ENCODE measurements at regions not wholly inside any gene's neighbourhood (a gene's known extent, or its start where the extent isn't known, plus 50 kb on each side); places are given as distances from the start of the nearest gene placed in this dataset.

DNA sequence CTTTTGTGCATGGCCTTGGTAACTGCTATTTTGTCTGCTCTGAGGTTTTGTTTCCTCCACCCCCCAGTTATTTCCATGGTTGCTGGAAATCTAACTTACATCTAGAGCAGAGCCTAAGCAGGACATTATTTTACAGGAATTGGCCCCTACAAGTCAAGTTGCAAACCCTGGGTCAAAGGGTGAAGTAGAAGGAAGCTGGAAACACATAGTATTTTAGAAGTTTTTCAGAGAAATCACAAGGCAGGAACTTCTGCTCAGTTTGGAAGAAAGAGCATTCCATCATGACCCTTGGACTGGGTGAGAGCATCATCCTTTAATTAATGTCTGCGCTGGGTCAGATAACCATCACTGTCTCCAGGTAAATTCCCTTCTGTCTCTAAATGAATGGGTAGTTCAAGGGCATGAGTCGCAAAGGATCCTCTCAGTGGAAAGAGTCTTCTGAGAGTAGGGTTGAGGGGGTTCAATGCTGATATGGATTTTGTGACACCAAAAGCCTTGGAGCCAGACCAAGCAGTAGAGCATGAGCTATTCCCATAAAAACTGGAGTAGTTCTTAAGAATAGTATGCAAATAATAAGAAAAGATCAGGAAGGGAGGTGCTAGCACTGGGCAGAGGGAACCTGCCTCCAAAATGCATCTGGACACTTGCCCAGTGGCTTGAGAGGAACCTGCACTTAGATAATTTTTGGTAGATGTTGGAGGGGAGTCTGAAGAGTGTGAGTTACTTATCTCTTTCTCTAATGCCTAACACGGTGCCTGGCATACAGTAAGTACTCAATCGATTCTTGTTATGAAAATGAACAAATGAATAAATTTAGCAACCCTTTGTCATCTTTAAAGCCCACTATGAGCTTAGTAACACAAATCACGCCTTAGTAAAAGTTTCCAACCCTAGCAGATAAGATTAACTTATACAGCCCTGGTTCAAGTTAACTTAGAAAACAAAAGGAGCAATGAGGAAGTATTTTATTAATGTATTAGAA lies 160.6 kb upstream of the ADO start:
- intact Hi-C loops (cut with micrococcal nuclease; ENCODE audit: unreplicated experiment): no loop called here

DNA sequence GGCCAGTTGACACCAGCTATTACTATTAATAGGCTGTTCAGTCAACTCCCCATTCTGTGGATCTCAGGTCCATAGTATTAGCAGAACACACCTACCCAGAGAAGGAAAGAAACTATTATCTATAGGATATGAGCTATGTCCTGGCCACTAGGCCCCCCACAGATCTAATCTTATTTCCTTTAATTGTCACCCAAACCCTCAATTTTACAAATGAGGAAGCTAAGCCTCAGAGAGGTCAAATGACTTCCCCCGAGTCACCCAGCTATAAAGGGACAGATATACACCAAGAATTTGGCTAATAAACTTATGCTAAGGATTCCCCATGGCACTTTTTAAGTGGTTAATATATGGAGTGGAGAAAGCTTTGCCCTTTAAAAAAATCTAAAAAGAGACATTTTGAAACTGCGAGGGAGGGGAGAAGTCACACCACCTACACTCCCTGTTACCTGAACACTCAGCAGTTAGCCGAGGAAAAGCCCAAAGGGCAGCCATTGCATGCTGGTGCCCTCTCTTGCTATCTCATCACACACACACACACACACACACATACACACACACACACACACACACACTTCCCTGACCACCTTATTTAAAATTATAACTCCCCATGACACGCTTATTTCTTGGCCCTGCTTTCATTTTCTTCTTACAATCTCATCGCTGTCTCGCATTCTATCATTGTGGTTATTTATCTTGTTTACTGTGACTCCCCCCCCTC lies 157.0 kb upstream of the ADO start:
- CTCF ChIA-PET: interaction anchor here (0.7 kb wide), 1 partner anchor 459 kb away, joined by 4 read pairs; no protein-coding TSS in a partner anchor
- TF ChIP-seq, protein P1, sequence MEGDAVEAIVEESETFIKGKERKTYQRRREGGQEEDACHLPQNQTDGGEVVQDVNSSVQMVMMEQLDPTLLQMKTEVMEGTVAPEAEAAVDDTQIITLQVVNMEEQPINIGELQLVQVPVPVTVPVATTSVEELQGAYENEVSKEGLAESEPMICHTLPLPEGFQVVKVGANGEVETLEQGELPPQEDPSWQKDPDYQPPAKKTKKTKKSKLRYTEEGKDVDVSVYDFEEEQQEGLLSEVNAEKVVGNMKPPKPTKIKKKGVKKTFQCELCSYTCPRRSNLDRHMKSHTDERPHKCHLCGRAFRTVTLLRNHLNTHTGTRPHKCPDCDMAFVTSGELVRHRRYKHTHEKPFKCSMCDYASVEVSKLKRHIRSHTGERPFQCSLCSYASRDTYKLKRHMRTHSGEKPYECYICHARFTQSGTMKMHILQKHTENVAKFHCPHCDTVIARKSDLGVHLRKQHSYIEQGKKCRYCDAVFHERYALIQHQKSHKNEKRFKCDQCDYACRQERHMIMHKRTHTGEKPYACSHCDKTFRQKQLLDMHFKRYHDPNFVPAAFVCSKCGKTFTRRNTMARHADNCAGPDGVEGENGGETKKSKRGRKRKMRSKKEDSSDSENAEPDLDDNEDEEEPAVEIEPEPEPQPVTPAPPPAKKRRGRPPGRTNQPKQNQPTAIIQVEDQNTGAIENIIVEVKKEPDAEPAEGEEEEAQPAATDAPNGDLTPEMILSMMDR (IDR thresholded peaks at IDR 0.05; ENCODE audit: unreplicated experiment): no peak
- Mint-ChIP-seq H3K9me3 (ENCODE audit: low read depth, unreplicated experiment) (no peaks in the 10 kb centered on the region), H3K4me1 (ENCODE audit: low read depth, unreplicated experiment) (no peaks in the 10 kb centered on the region), H3K4me3 (ENCODE audit: low read depth, unreplicated experiment) (no peak overlapping the region), H3K27ac (ENCODE audit: unreplicated experiment) (no peak overlapping the region), H3K36me3 (ENCODE audit: insufficient read depth, unreplicated experiment) (no peaks in the 10 kb centered on the region), H3K27me3 (ENCODE audit: unreplicated experiment) (no peaks in the 10 kb centered on the region)
- BruUV-seq (replicated peaks): no TSS peak
- intact Hi-C loops (cut with micrococcal nuclease; ENCODE audit: unreplicated experiment): no loop called here
- DNase-seq: no peak

More for the DNA sequence above, 160.6 kb upstream of the ADO start:
- Mint-ChIP-seq H3K4me3 (ENCODE audit: low read depth, unreplicated experiment) (no peak overlapping the region), H3K27me3 (ENCODE audit: unreplicated experiment) (no peaks in the 10 kb centered on the region), H3K36me3 (ENCODE audit: insufficient read depth, unreplicated experiment) (no peaks in the 10 kb centered on the region), H3K4me1 (ENCODE audit: low read depth, unreplicated experiment) (no peaks in the 10 kb centered on the region), H3K9me3 (ENCODE audit: low read depth, unreplicated experiment) (no peaks in the 10 kb centered on the region), H3K27ac (ENCODE audit: unreplicated experiment) (no peak overlapping the region)
- DNase-seq: no peak
- CTCF ChIA-PET: no interaction called here
- BruUV-seq (replicated peaks): no TSS peak
- TF ChIP-seq, protein P1 (IDR thresholded peaks at IDR 0.05; ENCODE audit: unreplicated experiment): no peak

DNA sequence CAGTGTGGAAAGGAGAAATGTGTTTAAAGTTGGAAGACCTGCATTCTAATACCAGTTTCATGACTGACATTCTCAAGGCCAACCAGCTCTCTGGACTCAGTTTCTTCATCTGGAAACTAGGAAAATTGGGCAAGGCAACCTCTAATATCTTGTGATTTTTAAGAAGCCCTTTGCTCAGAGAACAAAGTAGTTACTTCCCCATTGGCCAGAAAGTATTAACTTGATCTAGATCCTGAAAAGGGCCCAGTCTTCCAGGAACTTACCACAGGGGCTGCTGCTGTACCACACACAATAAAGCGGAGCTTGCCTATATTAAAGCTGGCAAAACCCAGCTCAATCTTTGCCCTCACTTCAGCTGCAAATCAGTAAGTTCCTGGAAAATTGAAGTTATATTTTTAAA lies 155.6 kb upstream of the ADO start:
- Mint-ChIP-seq H3K27me3 (ENCODE audit: unreplicated experiment) (no peaks in the 10 kb centered on the region), H3K36me3 (ENCODE audit: insufficient read depth, unreplicated experiment) (no peaks in the 10 kb centered on the region), H3K27ac (ENCODE audit: unreplicated experiment) (no peak overlapping the region), H3K9me3 (ENCODE audit: low read depth, unreplicated experiment) (no peaks in the 10 kb centered on the region), H3K4me3 (ENCODE audit: low read depth, unreplicated experiment) (no peak overlapping the region), H3K4me1 (ENCODE audit: low read depth, unreplicated experiment) (no peaks in the 10 kb centered on the region)
- DNase-seq: no peak
- TF ChIP-seq, protein P1 (IDR thresholded peaks at IDR 0.05; ENCODE audit: unreplicated experiment): no peak
- intact Hi-C loops (cut with micrococcal nuclease; ENCODE audit: unreplicated experiment): no loop called here
- BruUV-seq (replicated peaks): no TSS peak
- CTCF ChIA-PET: no interaction called here

DNA sequence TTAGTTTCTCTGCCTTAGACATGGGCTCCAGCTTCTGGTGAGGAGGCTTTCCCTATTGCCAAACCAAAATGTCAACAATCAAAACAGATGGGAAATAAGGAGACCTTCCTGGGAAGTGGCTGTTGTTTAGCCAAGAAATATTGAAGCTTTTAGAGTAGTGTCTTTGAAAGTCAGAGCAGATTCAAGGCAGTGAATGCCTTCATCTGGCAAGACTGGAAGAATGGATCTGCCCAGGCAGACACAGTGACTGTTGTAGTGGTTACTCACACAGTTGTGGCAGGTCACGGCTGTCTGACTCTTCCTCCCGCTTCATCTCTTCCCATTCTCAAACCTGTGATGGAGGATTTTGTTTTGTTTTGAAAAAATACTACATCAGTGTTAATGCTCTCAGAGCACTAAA lies 154.1 kb upstream of the ADO start:
- intact Hi-C loops (cut with micrococcal nuclease; ENCODE audit: unreplicated experiment): no loop called here
- Mint-ChIP-seq H3K36me3 (ENCODE audit: insufficient read depth, unreplicated experiment) (no peaks in the 10 kb centered on the region), H3K9me3 (ENCODE audit: low read depth, unreplicated experiment) (no peaks in the 10 kb centered on the region), H3K27me3 (ENCODE audit: unreplicated experiment) (no peaks in the 10 kb centered on the region), H3K4me3 (ENCODE audit: low read depth, unreplicated experiment) (no peak overlapping the region), H3K4me1 (ENCODE audit: low read depth, unreplicated experiment) (no peaks in the 10 kb centered on the region), H3K27ac (ENCODE audit: unreplicated experiment) (no peak overlapping the region)
- CTCF ChIA-PET: no interaction called here
- DNase-seq: no peak
- no TSS peak for BruUV-seq (replicated peaks)
- TF ChIP-seq, protein P1 (IDR thresholded peaks at IDR 0.05; ENCODE audit: unreplicated experiment): no peak

Measured in Calu3 (cell line).